IMR-90 (cell line): ENCODE measurements at regions not wholly inside any gene's neighbourhood (a gene's known extent, or its start where the extent isn't known, plus 50 kb on each side); places are given as distances from the start of the nearest gene placed in this dataset.
"Not testable (repeated sequence)": the region's sequence is repeated elsewhere in the genome, so short reads cannot be mapped to it uniquely, and the experiment has no call there.

Experiments
- ATAC-seq: fragments of 200-7000 bp; cut with Tn5 transposase; 2 replicates; pipeline ENCODE4 v1.9.1; 2020; ENCODE audit warnings: low read depth, mild to moderate bottlenecking, moderate library complexity
- BruUV-seq: library from RNA; stranded (reverse); fragments of 400-500 nt; replicated peaks from 2 replicates; lab custom pipeline; 2021; lab: Mats Ljungman, UMichigan
- CTCF ChIA-PET: fragments of 300-600 bp; formaldehyde crosslinking; extraction: SDS; loops from one replicate; lab custom pipeline; 2021; ENCODE audit warnings: antibody characterized with exemption; lab: Yijun Ruan, JAX
- POLR2A ChIA-PET: fragments of 300-600 bp; sonication (Branson Sonifier 250); formaldehyde crosslinking; loops from one replicate; lab custom pipeline; 2022; ENCODE audit warnings: antibody characterized with exemption; ENCODE audit not compliant: unreplicated experiment; lab: Charles Lee
- DNase-seq: peaks from one replicate; pipeline ENCODE4 v3.0.0; 2013
- H2AFZ ChIP-seq: replicated peaks from 2 replicates; pipeline ENCODE3; 2013; ENCODE audit warnings: low read length, mild to moderate bottlenecking; ENCODE audit not compliant: poor library complexity
- H2AK5ac ChIP-seq: 2 replicates; pipeline ENCODE4 v1.6.1; 2013; ENCODE audit warnings: low read depth, low read length, inconsistent platforms
- H2AK9ac ChIP-seq: replicated peaks from 2 replicates; pipeline ENCODE3; 2013; ENCODE audit warnings: mild to moderate bottlenecking, low read depth, low read length, moderate library complexity; ENCODE audit not compliant: poor library complexity
- H2BK120ac ChIP-seq: 2 replicates; pipeline ENCODE4 v1.6.1; 2013; ENCODE audit warnings: low read depth, low read length, inconsistent platforms
- H2BK15ac ChIP-seq: 3 replicates; pipeline ENCODE4 v1.6.1; 2013; ENCODE audit warnings: low read depth, low read length, inconsistent platforms
- H2BK20ac ChIP-seq: 2 replicates; pipeline ENCODE4 v1.6.1; 2013; ENCODE audit warnings: low read depth, mild to moderate bottlenecking, inconsistent platforms, low read length, moderate library complexity
- H2BK5ac ChIP-seq: 2 replicates; pipeline ENCODE4 v1.6.1; 2013; ENCODE audit warnings: mild to moderate bottlenecking, low read depth, low read length, inconsistent platforms; ENCODE audit not compliant: poor library complexity, severe bottlenecking
- H3K14ac ChIP-seq: replicated peaks from 2 replicates; pipeline ENCODE4 v1.6.1; 2013; ENCODE audit warnings: low read depth, low read length, inconsistent platforms
- H3K18ac ChIP-seq: 2 replicates; pipeline ENCODE4 v1.6.1; 2013; ENCODE audit warnings: low read depth, low read length, control low read depth
- H3K23ac ChIP-seq: 2 replicates; pipeline ENCODE4 v1.6.1; 2013; ENCODE audit warnings: low read depth, low read length, inconsistent platforms
- H3K27ac ChIP-seq: 2 replicates; pipeline ENCODE4 v1.5.1; 2013; ENCODE audit warnings: mild to moderate bottlenecking, control low read depth, low read length; ENCODE audit not compliant: insufficient read depth
- H3K27me3 ChIP-seq: 2 replicates; pipeline ENCODE4 v1.6.1; 2013; ENCODE audit warnings: low read length; ENCODE audit not compliant: control insufficient read depth, insufficient read depth
- H3K36me3 ChIP-seq: 2 replicates; pipeline ENCODE4 v1.6.1; 2013; ENCODE audit warnings: low read length, mixed read lengths; ENCODE audit not compliant: control insufficient read depth, insufficient read depth
- H3K4ac ChIP-seq: 2 replicates; pipeline ENCODE4 v1.6.1; 2013; ENCODE audit warnings: low read depth, low read length, inconsistent platforms
- H3K4me1 ChIP-seq: 2 replicates; pipeline ENCODE4 v1.6.1; 2013; ENCODE audit warnings: low read length, mixed read lengths; ENCODE audit not compliant: control insufficient read depth, insufficient read depth
- H3K4me2 ChIP-seq: 2 replicates; pipeline ENCODE4 v1.6.1; 2013; ENCODE audit warnings: low read depth, mild to moderate bottlenecking, control low read depth, low read length, moderate library complexity
- H3K4me3 ChIP-seq: 2 replicates; pipeline ENCODE4 v1.5.1; 2013; ENCODE audit warnings: low read depth, mild to moderate bottlenecking, control low read depth, low read length, moderate library complexity; ENCODE audit not compliant: insufficient read depth
- H3K56ac ChIP-seq: 2 replicates; pipeline ENCODE4 v1.6.1; 2013; ENCODE audit warnings: low read length, inconsistent platforms; ENCODE audit not compliant: insufficient read depth; ENCODE audit errors: extremely low read depth
- H3K79me1 ChIP-seq, 2 experiments: 2 replicates each; pipeline ENCODE4 v1.6.1; 2013; ENCODE audit warnings: low read length in 2 of 2, inconsistent platforms in 1 of 2, low read depth in 1 of 2
- H3K9ac ChIP-seq: 2 replicates; pipeline ENCODE4 v1.6.1; 2013; ENCODE audit warnings: low read depth, low read length, control low read depth
- H3K9me1 ChIP-seq: 2 replicates; pipeline ENCODE4 v1.6.1; 2013; ENCODE audit warnings: low read length, inconsistent platforms; ENCODE audit not compliant: insufficient read depth
- H3K9me3 ChIP-seq: 2 replicates; pipeline ENCODE4 v1.6.1; 2013; ENCODE audit warnings: low read length; ENCODE audit not compliant: control insufficient read depth, insufficient read depth
- H4K20me1 ChIP-seq: 2 replicates; pipeline ENCODE4 v1.6.1; 2013; ENCODE audit warnings: low read length, inconsistent platforms; ENCODE audit not compliant: insufficient read depth
- H4K5ac ChIP-seq: 2 replicates; pipeline ENCODE4 v1.6.1; 2013; ENCODE audit warnings: mild to moderate bottlenecking, low read depth, low read length, control low read depth
- H4K8ac ChIP-seq, 2 experiments: 2 replicates each; pipeline ENCODE4 v1.6.1; 2013; ENCODE audit warnings: low read depth in 2 of 2, low read length in 2 of 2, control low read depth in 1 of 2, inconsistent platforms in 1 of 2
- H4K91ac ChIP-seq: 2 replicates; pipeline ENCODE4 v1.6.1; 2013; ENCODE audit warnings: low read depth, low read length, inconsistent platforms; ENCODE audit not compliant: insufficient read depth
- FOS ChIP-seq: fragments of 150-350 bp; IDR thresholded peaks from 2 replicates; pipeline ENCODE4 v1.6.1; 2016; ENCODE audit warnings: low read depth, low read length
- MAFK ChIP-seq: IDR thresholded peaks from 2 replicates; pipeline ENCODE4 v1.6.1; 2012; ENCODE audit warnings: low read depth, low read length, improper control_type of control experiment
- WGBS, 2 experiments: methylation state at CpG; one replicate each; pipeline versions ENCODE4 v1.1.5 to v1.1.7; 2013; ENCODE audit warnings: missing lambda C conversion rate in 2 of 2; ENCODE audit not compliant: insufficient read length in 1 of 2; ENCODE audit errors: extremely low coverage in 2 of 2; 5-methylcytosine and 5-hydroxymethylcytosine counted together
- dilution Hi-C: fragments of 300-500 bp; cut with HindIII; formaldehyde crosslinking; loops from one replicate; pipeline ENCODE4 v1.14.3; 2018; ENCODE audit warnings: low sequenced_read_pairs; ENCODE audit not compliant: unreplicated experiment
- in situ Hi-C: fragments of 300-500 bp; cut with MboI; formaldehyde crosslinking; loops from 3 replicates; pipeline ENCODE4 v1.14.3; 2019; ENCODE audit warnings: low sequenced_read_pairs, inconsistent platforms, mixed read lengths
- intact Hi-C: fragments of 100-400 bp; cut with micrococcal nuclease; formaldehyde crosslinking; loops from 2 replicates; pipeline ENCODE4 v1.10.0; 2022

GRCh38 chr14:37763266-37763665, 167.8 kb downstream of the TTC6 start:
- H3K27ac ChIP-seq, result no peak overlapping the region
- H3K9me3 ChIP-seq, result no peaks in the 10 kb centered on the region
- H3K56ac ChIP-seq, result no peak overlapping the region
- no peak overlapping the region for H4K91ac ChIP-seq
- TF ChIP-seq FOS (no peak), MAFK (0 out of 2 replicates have a peak, but pooled peaks have one; percentile 9)
- H3K79me1 ChIP-seq, result no peaks in the 10 kb centered on the region
- H3K4me1 ChIP-seq, result no peaks in the 10 kb centered on the region
- H3K4me2 ChIP-seq, result no peak overlapping the region
- H3K36me3 ChIP-seq, result no peaks in the 10 kb centered on the region
- H3K14ac ChIP-seq, result no peak overlapping the region
- H2AK9ac ChIP-seq, result no peak overlapping the region
- H2AK5ac ChIP-seq, result no peak overlapping the region
- H2BK120ac ChIP-seq, result no peak overlapping the region
- H4K20me1 ChIP-seq, result no peaks in the 10 kb centered on the region
- H3K4ac ChIP-seq, result no peak overlapping the region
- intact Hi-C loops (no loop called here), dilution Hi-C loops (no loop called here), in situ Hi-C loops (no loop called here)
- no peak overlapping the region for H4K8ac ChIP-seq
- ChIA-PET POLR2A (no interaction called here), CTCF (no interaction called here)
- no peak overlapping the region for H3K9ac ChIP-seq
- no peak overlapping the region for H3K4me3 ChIP-seq
- no peak overlapping the region for H3K23ac ChIP-seq
- H4K5ac ChIP-seq, result no peak overlapping the region
- no CpG with 5 or more reads among the region's 3 CpGs for WGBS, 2 experiments
- H2AFZ ChIP-seq, result no peak overlapping the region
- no peak overlapping the region for H2BK15ac ChIP-seq
- ATAC-seq (no peak), DNase-seq (no peak)
- H3K27me3 ChIP-seq, result no peaks in the 10 kb centered on the region
- no peaks in the 10 kb centered on the region for H3K9me1 ChIP-seq
- BruUV-seq, result no TSS peak
- H2BK5ac ChIP-seq, result no peak overlapping the region
- H3K18ac ChIP-seq, result no peak overlapping the region
- no peak overlapping the region for H2BK20ac ChIP-seq

- H3K9ac ChIP-seq, H3K4me3 ChIP-seq, H3K9me3 ChIP-seq, dilution Hi-C loops, H2BK120ac ChIP-seq, H3K4me2 ChIP-seq, H3K4ac ChIP-seq, H2AK5ac ChIP-seq, H4K8ac ChIP-seq, H3K9me1 ChIP-seq, CTCF ChIA-PET, ATAC-seq, H3K14ac ChIP-seq, H3K18ac ChIP-seq, H4K5ac ChIP-seq, POLR2A ChIA-PET, in situ Hi-C loops, H3K56ac ChIP-seq, H2BK20ac ChIP-seq, DNase-seq, H2BK15ac ChIP-seq, H2AFZ ChIP-seq, BruUV-seq, H4K91ac ChIP-seq, H4K20me1 ChIP-seq, H2BK5ac ChIP-seq, H3K79me1 ChIP-seq, H3K23ac ChIP-seq, H3K27me3 ChIP-seq, H2AK9ac ChIP-seq, H3K27ac ChIP-seq, H3K4me1 ChIP-seq, H3K36me3 ChIP-seq, intact Hi-C loops: not testable (repeated sequence)
- WGBS, 2 experiments, result 86% methylated on average over 23 of the region's 23 CpGs; no CpG with 5 or more reads in 1 of the 2 experiments
These were observed 176.9 kb downstream of the TTC6 start for GRCh38 chr14:37772283-37772682.
